VCaP (cell line): ENCODE measurements at regions not wholly inside any gene's neighbourhood (a gene's known extent, or its start where the extent isn't known, plus 50 kb on each side); places are given as distances from the start of the nearest gene placed in this dataset.

Experiments
- H3K27ac ChIP-seq: fragments of 450-650 bp; 2 replicates; pipeline ENCODE4 v1.5.1; 2017
- TF ChIP-seq, protein P1 (sequence below): fragments of 450-650 bp; conservative IDR thresholded peaks from 2 replicates; pipeline ENCODE4 v1.5.1; 2017; ENCODE audit warnings: mild to moderate bottlenecking, moderate library complexity

DNA sequence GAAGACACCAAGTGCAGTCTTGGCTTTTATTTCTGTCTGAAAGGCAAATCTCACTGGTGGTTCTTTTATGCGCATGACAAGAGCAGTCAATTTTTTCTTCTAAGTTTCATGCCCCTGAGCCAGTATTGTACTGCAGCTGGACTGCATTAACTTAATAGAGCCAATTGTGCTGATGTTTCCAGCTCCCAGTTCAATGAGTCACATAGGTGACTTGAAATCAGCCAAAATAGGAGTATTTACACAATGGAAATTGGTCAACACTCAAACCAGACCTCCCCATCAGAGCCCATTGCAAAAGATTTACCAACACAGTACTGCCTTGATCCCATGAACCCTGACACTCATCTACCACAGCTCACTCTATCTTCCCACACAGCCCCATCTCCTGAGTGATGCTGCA, 100.3 kb upstream of the GUCY1A1 start:
- TF ChIP-seq, protein P1, sequence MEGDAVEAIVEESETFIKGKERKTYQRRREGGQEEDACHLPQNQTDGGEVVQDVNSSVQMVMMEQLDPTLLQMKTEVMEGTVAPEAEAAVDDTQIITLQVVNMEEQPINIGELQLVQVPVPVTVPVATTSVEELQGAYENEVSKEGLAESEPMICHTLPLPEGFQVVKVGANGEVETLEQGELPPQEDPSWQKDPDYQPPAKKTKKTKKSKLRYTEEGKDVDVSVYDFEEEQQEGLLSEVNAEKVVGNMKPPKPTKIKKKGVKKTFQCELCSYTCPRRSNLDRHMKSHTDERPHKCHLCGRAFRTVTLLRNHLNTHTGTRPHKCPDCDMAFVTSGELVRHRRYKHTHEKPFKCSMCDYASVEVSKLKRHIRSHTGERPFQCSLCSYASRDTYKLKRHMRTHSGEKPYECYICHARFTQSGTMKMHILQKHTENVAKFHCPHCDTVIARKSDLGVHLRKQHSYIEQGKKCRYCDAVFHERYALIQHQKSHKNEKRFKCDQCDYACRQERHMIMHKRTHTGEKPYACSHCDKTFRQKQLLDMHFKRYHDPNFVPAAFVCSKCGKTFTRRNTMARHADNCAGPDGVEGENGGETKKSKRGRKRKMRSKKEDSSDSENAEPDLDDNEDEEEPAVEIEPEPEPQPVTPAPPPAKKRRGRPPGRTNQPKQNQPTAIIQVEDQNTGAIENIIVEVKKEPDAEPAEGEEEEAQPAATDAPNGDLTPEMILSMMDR, result no peak
- H3K27ac ChIP-seq, result no peak overlapping the region

GRCh38 chr4:155565776-155566175, 100.9 kb upstream of the GUCY1A1 start:
- no peak overlapping the region for H3K27ac ChIP-seq
- TF ChIP-seq, protein P1, result no peak

GRCh38 chr4:155565330-155565729, 101.3 kb upstream of the GUCY1A1 start:
- H3K27ac ChIP-seq, result no peak overlapping the region
- TF ChIP-seq, protein P1, result no peak

DNA sequence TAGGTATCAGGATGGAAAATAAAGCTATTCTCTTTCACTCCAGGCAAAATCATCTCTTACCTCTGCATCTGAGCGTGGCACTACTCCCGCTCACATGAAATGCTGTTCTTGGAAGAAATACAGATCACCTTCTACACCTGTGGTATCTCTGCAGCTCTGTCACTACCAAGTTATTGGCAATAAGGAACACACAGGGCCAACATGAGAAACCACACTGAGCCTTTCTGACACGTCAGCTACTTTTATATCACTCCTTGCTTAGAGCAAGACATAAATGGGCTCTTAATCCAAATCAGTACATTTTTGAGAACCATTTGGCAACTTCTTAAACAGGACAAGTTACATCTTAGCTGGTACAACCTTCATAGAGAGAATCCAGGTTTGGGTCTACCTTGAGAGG, 101.8 kb upstream of the GUCY1A1 start:
- TF ChIP-seq, protein P1, result no peak
- no peak overlapping the region for H3K27ac ChIP-seq

GRCh38 chr4:155564086-155564485, 102.6 kb upstream of the GUCY1A1 start:
- H3K27ac ChIP-seq, result no peak overlapping the region
- TF ChIP-seq, protein P1, result no peak

GRCh38 chr4:155559915-155560314, 106.7 kb upstream of the GUCY1A1 start:
- TF ChIP-seq, protein P1, result no peak
- no peak overlapping the region for H3K27ac ChIP-seq

DNA sequence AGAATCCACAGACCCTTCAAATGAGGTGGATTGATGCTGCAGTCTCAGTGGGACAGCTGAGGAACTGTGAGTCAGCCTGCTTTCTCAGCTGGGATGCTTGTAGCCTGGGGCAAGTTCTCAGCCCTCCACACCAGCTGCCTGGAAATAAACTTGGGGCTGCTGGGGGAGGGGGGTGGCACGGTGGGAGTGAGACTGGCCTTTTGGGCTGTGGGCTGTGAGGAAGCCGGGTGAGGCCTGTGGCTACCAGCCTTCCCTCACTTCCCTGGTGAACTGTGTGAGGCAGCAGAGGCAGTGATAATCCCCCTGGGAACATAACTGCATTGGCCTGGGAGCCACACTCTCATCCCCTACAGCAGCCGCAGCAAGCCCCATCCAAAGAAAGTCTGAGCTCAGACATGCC, 114.5 kb upstream of the GUCY1A1 start:
- TF ChIP-seq, protein P1, result no peak
- no peak overlapping the region for H3K27ac ChIP-seq

DNA sequence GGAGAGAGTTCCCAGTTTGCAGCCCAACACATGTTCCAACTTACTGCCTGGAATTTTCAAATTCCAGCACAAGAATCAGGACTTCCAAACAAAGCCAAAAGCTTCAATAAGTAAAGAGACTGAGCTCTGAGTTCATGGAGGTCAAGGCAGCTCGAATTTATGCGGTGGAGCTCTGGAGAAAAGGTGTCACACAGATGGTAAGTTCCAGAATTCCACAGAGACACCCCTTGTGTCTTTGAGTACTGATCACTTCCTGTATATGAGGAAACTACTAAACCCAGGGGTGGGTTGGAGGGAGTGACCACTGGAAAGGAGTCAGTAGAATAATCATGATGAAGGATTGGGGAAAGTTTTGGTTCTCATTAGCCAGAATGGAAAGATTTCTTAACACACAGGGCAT, 118.5 kb upstream of the GUCY1A1 start:
- no peak overlapping the region for H3K27ac ChIP-seq
- TF ChIP-seq, protein P1, result no peak
